GM23338 (cell line): ENCODE measurements at regions not wholly inside any gene's neighbourhood (a gene's known extent, or its start where the extent isn't known, plus 50 kb on each side); places are given as distances from the start of the nearest gene placed in this dataset.

ENCODE experiments used
- ATAC-seq: fragments of 200-7000 bp; cut with Tn5 transposase; 3 replicates; pipeline ENCODE4 v1.9.1; 2020
- DNase-seq: peaks from one replicate; pipeline ENCODE4 v3.0.0-alpha.2; 2015; ENCODE audit warnings: low spot score
- H2AFZ ChIP-seq: fragments of 200-600 bp; sonication (generic); 2 replicates; pipeline ENCODE4 v1.8.0; 2016; ENCODE audit warnings: antibody characterized with exemption, mild to moderate bottlenecking, moderate library complexity
- H3F3A ChIP-seq: fragments of 200-600 bp; sonication (generic); replicated peaks from 2 replicates; pipeline ENCODE4 v1.8.0; 2017; ENCODE audit warnings: antibody characterized with exemption, mixed run types, low read depth
- H3K27ac ChIP-seq: fragments of 200-600 bp; sonication (generic); 2 replicates; pipeline ENCODE4 v1.6.1; 2016; ENCODE audit warnings: low read depth
- H3K27me3 ChIP-seq: fragments of 200-600 bp; sonication (generic); 2 replicates; pipeline ENCODE4 v1.8.0; 2016; ENCODE audit warnings: mild to moderate bottlenecking, mixed run types, moderate library complexity; ENCODE audit not compliant: insufficient read depth
- H3K36me3 ChIP-seq: fragments of 200-600 bp; sonication (generic); 2 replicates; pipeline ENCODE4 v1.8.0; 2016; ENCODE audit warnings: mild to moderate bottlenecking; ENCODE audit not compliant: insufficient read depth
- H3K4me1 ChIP-seq: fragments of 200-600 bp; sonication (generic); 2 replicates; pipeline ENCODE4 v1.8.0; 2016; ENCODE audit warnings: mild to moderate bottlenecking, moderate library complexity; ENCODE audit not compliant: insufficient read depth
- H3K4me2 ChIP-seq: fragments of 200-600 bp; sonication (generic); 2 replicates; pipeline ENCODE4 v1.7.1; 2017; ENCODE audit warnings: mixed run types
- H3K4me3 ChIP-seq: fragments of 200-600 bp; sonication (generic); 2 replicates; pipeline ENCODE4 v1.6.1; 2016; ENCODE audit warnings: mixed run types
- H3K79me2 ChIP-seq: fragments of 200-600 bp; sonication (generic); replicated peaks from 2 replicates; pipeline ENCODE4 v1.8.0; 2017; ENCODE audit warnings: mild to moderate bottlenecking; ENCODE audit not compliant: insufficient read depth
- H3K9me2 ChIP-seq: fragments of 200-600 bp; sonication (generic); 2 replicates; pipeline ENCODE4 v1.8.0; 2017; ENCODE audit not compliant: insufficient read depth
- H4K20me1 ChIP-seq: fragments of 200-600 bp; sonication (generic); replicated peaks from 2 replicates; pipeline ENCODE4 v1.8.0; 2017; ENCODE audit warnings: mild to moderate bottlenecking; ENCODE audit not compliant: insufficient read depth
- H3K27ac Mint-ChIP-seq: 2 replicates; pipeline ENCODE4 v1.8.0; 2020; ENCODE audit warnings: inconsistent platforms, mild to moderate bottlenecking, moderate library complexity, mixed read lengths
- H3K27me3 Mint-ChIP-seq: 3 replicates; pipeline ENCODE4 v1.8.0; 2022; ENCODE audit warnings: low read depth, mild to moderate bottlenecking, moderate library complexity, mixed read lengths, inconsistent platforms; ENCODE audit not compliant: insufficient read depth, poor library complexity
- H3K36me3 Mint-ChIP-seq: 3 replicates; pipeline ENCODE4 v1.8.0; 2021; ENCODE audit warnings: low read depth, mild to moderate bottlenecking, inconsistent platforms, moderate library complexity, mixed read lengths
- H3K4me1 Mint-ChIP-seq: 3 replicates; pipeline ENCODE4 v1.8.0; 2020; ENCODE audit warnings: mild to moderate bottlenecking, inconsistent platforms, mixed read lengths
- H3K4me3 Mint-ChIP-seq: 3 replicates; pipeline ENCODE4 v1.8.0; 2021; ENCODE audit warnings: moderate library complexity, mild to moderate bottlenecking, inconsistent platforms, mixed read lengths
- H3K9me3 Mint-ChIP-seq: 3 replicates; pipeline ENCODE4 v1.8.0; 2020; ENCODE audit warnings: moderate library complexity, mild to moderate bottlenecking, inconsistent platforms, mixed read lengths
- EZH2 ChIP-seq: fragments of 200-600 bp; sonication (generic); IDR thresholded peaks from one replicate; pipeline ENCODE4 v1.8.0; 2017; ENCODE audit warnings: antibody characterized with exemption, mild to moderate bottlenecking, low read depth; ENCODE audit not compliant: unreplicated experiment
- EZH2phosphoT487 ChIP-seq: fragments of 200-600 bp; sonication (generic); IDR thresholded peaks from one replicate; pipeline ENCODE4 v1.8.1; 2018; ENCODE audit warnings: antibody characterized with exemption; ENCODE audit not compliant: unreplicated experiment
- JUNB ChIP-seq: IDR thresholded peaks from one replicate; pipeline ENCODE4 v1.6.1; 2016; ENCODE audit warnings: antibody characterized with exemption; ENCODE audit not compliant: unreplicated experiment
- POLR2AphosphoS5 ChIP-seq: IDR thresholded peaks from 2 replicates; pipeline ENCODE4 v1.6.1; 2016; ENCODE audit warnings: antibody characterized with exemption, low read depth
- ZNF114 ChIP-seq: fragments of 250-450 bp; sonication (Bioruptor Pico); IDR thresholded peaks from 2 replicates; pipeline ENCODE4 v1.5.0; 2020; ENCODE audit warnings: mild to moderate bottlenecking, moderate library complexity
- TF ChIP-seq, protein P1 (sequence below): IDR thresholded peaks from one replicate; pipeline ENCODE4 v1.6.1; 2018; ENCODE audit warnings: antibody characterized with exemption; ENCODE audit not compliant: unreplicated experiment
- TF ChIP-seq, protein P2 (sequence below): fragments of 250-450 bp; sonication (Bioruptor Pico); IDR thresholded peaks from 2 replicates; pipeline ENCODE4 v1.5.0; 2020; ENCODE audit warnings: mild to moderate bottlenecking, moderate library complexity
- TF ChIP-seq, protein P3 (sequence below), 2 experiments: fragments of 200-600 bp in 1 of 2; sonication (generic) in 1 of 2; conservative IDR thresholded peaks; 2 replicates each; pipeline versions ENCODE4 v1.5.1 to v1.6.1; 2016 to 2017; ENCODE audit warnings: antibody characterized with exemption in 2 of 2, low read depth in 2 of 2, mild to moderate bottlenecking in 2 of 2, moderate library complexity in 1 of 2

DNA sequence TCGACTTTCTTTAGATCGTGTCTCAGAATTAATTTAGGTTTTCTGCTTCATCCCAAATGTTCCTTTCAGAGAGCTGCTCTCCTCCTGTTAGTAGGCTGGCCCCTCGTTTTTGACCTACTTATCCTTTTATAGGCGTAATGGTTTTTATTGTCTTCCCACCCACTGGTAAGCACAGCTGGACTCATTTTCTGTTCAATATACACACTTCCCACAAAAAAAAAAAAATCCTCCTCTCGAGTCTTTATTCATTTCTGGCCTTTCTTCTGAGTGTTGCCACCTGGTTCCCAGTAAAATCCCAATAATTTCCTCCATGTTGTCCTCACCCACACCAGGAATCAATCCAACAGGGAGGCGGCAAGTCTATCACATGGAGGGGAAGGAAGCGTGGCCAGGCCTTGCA is 970.2 kb upstream of the CELF2 start:
- Mint-ChIP-seq H3K4me3 (no peak overlapping the region), H3K4me1 (no peaks in the 10 kb centered on the region), H3K27ac (no peak overlapping the region), H3K36me3 (no peaks in the 10 kb centered on the region), H3K9me3 (peaks cover 5% of the 10 kb centered on the region; the same call in 2 of the 3 replicates), H3K27me3 (peaks cover 2% of the 10 kb centered on the region)
- Histone ChIP-seq H4K20me1 (no peaks in the 10 kb centered on the region), H3K27me3 (no peaks in the 10 kb centered on the region), H3K4me1 (no peaks in the 10 kb centered on the region), H3K9me2 (peaks cover 4% of the 10 kb centered on the region), H3K4me3 (no peak overlapping the region), H3F3A (no peaks in the 10 kb centered on the region), H3K27ac (no peak overlapping the region), H3K4me2 (no peak overlapping the region), H3K79me2 (no peaks in the 10 kb centered on the region), H2AFZ (no peak overlapping the region), H3K36me3 (no peaks in the 10 kb centered on the region)
- DNase-seq (no peak), ATAC-seq (no peak)
- TF ChIP-seq JUNB: no peak
- TF ChIP-seq, protein P1, sequence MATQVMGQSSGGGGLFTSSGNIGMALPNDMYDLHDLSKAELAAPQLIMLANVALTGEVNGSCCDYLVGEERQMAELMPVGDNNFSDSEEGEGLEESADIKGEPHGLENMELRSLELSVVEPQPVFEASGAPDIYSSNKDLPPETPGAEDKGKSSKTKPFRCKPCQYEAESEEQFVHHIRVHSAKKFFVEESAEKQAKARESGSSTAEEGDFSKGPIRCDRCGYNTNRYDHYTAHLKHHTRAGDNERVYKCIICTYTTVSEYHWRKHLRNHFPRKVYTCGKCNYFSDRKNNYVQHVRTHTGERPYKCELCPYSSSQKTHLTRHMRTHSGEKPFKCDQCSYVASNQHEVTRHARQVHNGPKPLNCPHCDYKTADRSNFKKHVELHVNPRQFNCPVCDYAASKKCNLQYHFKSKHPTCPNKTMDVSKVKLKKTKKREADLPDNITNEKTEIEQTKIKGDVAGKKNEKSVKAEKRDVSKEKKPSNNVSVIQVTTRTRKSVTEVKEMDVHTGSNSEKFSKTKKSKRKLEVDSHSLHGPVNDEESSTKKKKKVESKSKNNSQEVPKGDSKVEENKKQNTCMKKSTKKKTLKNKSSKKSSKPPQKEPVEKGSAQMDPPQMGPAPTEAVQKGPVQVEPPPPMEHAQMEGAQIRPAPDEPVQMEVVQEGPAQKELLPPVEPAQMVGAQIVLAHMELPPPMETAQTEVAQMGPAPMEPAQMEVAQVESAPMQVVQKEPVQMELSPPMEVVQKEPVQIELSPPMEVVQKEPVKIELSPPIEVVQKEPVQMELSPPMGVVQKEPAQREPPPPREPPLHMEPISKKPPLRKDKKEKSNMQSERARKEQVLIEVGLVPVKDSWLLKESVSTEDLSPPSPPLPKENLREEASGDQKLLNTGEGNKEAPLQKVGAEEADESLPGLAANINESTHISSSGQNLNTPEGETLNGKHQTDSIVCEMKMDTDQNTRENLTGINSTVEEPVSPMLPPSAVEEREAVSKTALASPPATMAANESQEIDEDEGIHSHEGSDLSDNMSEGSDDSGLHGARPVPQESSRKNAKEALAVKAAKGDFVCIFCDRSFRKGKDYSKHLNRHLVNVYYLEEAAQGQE: no peak
- TF ChIP-seq, protein P2, sequence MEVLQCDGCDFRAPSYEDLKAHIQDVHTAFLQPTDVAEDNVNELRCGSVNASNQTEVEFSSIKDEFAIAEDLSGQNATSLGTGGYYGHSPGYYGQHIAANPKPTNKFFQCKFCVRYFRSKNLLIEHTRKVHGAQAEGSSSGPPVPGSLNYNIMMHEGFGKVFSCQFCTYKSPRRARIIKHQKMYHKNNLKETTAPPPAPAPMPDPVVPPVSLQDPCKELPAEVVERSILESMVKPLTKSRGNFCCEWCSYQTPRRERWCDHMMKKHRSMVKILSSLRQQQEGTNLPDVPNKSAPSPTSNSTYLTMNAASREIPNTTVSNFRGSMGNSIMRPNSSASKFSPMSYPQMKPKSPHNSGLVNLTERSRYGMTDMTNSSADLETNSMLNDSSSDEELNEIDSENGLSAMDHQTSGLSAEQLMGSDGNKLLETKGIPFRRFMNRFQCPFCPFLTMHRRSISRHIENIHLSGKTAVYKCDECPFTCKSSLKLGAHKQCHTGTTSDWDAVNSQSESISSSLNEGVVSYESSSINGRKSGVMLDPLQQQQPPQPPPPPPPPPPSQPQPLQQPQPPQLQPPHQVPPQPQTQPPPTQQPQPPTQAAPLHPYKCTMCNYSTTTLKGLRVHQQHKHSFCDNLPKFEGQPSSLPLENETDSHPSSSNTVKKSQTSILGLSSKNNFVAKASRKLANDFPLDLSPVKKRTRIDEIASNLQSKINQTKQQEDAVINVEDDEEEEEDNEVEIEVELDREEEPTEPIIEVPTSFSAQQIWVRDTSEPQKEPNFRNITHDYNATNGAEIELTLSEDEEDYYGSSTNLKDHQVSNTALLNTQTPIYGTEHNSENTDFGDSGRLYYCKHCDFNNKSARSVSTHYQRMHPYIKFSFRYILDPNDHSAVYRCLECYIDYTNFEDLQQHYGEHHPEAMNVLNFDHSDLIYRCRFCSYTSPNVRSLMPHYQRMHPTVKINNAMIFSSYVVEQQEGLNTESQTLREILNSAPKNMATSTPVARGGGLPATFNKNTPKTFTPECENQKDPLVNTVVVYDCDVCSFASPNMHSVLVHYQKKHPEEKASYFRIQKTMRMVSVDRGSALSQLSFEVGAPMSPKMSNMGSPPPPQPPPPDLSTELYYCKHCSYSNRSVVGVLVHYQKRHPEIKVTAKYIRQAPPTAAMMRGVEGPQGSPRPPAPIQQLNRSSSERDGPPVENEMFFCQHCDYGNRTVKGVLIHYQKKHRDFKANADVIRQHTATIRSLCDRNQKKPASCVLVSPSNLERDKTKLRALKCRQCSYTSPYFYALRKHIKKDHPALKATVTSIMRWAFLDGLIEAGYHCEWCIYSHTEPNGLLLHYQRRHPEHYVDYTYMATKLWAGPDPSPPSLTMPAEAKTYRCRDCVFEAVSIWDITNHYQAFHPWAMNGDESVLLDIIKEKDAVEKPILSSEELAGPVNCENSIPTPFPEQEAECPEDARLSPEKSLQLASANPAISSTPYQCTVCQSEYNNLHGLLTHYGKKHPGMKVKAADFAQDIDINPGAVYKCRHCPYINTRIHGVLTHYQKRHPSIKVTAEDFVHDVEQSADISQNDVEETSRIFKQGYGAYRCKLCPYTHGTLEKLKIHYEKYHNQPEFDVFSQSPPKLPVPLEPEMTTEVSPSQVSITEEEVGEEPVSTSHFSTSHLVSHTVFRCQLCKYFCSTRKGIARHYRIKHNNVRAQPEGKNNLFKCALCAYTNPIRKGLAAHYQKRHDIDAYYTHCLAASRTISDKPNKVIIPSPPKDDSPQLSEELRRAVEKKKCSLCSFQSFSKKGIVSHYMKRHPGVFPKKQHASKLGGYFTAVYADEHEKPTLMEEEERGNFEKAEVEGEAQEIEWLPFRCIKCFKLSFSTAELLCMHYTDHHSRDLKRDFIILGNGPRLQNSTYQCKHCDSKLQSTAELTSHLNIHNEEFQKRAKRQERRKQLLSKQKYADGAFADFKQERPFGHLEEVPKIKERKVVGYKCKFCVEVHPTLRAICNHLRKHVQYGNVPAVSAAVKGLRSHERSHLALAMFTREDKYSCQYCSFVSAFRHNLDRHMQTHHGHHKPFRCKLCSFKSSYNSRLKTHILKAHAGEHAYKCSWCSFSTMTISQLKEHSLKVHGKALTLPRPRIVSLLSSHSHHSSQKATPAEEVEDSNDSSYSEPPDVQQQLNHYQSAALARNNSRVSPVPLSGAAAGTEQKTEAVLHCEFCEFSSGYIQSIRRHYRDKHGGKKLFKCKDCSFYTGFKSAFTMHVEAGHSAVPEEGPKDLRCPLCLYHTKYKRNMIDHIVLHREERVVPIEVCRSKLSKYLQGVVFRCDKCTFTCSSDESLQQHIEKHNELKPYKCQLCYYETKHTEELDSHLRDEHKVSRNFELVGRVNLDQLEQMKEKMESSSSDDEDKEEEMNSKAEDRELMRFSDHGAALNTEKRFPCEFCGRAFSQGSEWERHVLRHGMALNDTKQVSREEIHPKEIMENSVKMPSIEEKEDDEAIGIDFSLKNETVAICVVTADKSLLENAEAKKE (CRISPR knock-in tag): no peak
- no peak for TF ChIP-seq EZH2phosphoT487
- TF ChIP-seq POLR2AphosphoS5: no peak
- TF ChIP-seq ZNF114 (CRISPR knock-in tag): no peak
- TF ChIP-seq, protein P3, sequence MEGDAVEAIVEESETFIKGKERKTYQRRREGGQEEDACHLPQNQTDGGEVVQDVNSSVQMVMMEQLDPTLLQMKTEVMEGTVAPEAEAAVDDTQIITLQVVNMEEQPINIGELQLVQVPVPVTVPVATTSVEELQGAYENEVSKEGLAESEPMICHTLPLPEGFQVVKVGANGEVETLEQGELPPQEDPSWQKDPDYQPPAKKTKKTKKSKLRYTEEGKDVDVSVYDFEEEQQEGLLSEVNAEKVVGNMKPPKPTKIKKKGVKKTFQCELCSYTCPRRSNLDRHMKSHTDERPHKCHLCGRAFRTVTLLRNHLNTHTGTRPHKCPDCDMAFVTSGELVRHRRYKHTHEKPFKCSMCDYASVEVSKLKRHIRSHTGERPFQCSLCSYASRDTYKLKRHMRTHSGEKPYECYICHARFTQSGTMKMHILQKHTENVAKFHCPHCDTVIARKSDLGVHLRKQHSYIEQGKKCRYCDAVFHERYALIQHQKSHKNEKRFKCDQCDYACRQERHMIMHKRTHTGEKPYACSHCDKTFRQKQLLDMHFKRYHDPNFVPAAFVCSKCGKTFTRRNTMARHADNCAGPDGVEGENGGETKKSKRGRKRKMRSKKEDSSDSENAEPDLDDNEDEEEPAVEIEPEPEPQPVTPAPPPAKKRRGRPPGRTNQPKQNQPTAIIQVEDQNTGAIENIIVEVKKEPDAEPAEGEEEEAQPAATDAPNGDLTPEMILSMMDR (conservative IDR thresholded peaks at IDR 0.05; ENCODE audit: low read depth in 2 of 2): no peak
- no peak for TF ChIP-seq EZH2
